CD4-positive, alpha-beta T cell treated with Interleukin-1 beta for 1 hour (primary cell): ENCODE measurements at regions not wholly inside any gene's neighbourhood (a gene's known extent, or its start where the extent isn't known, plus 50 kb on each side); places are given as distances from the start of the nearest gene placed in this dataset.

Experiments
- DNase-seq, 2 donors: peaks; one replicate each; pipeline ENCODE4 v3.0.0-alpha.2; 2020 to 2022

- DNase-seq: no peak
Observed at GRCh38 chr10:128885573-128886555, 581.2 kb upstream of the MGMT start.

- DNase-seq: no peak
Observed at GRCh38 chr10:128887856-128888255, 579.2 kb upstream of the MGMT start.

GRCh38 chr10:128892005-128892404 is 575.0 kb upstream of the MGMT start:
- DNase-seq: no peak

GRCh38 chr10:128894641-128895040 is 572.4 kb upstream of the MGMT start:
- DNase-seq: no peak

DNA sequence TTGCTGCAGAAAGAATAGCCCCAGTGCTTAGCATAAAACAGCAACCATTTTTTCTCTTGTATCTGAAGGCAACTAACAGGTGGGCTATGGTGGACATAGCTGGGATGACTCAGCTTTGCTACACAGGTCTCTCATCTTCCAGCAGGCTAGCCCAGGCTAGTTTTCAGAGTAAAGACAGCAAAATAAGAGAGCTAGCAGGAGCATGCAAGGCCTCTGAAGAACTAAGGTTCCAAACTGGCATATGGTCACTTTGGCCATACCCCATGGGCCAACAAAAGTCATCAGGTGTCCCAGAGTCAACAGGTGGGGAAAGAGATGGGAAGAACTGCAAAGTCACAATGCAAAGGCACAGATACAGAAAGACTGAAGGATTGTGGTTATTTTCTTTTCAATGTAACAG is 571.6 kb upstream of the MGMT start:
- no peak for DNase-seq

DNA sequence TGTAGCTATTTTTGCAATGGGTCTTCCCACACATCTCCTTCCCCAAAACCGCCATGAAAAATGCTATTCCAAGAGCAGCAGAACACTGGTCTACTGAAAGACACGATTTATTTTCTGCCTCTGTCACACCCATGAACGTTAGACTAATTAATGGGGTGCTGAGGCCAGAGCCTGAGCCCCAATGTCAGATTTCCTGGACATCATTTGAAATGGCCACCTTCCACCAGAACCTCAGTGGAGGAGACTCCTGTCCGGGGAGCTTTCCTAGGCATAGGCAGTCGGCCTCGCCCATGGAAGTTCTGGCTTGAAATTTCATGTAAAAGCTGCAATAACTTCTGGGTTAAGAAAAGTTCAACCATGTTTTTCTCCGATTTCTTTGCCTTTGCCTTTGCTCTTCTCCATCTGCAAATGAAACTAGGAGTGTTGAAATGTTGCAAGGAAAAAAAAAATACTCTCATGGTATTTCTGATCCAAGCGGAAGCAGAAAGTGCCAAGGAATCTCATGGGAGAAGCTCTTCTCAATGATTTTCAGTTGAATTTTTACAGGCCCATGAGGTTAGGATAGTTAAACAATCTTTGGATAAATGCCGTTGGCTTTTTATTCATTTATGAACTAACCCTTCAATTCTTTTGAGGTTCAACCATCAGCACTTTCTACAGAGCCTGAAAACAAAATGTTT is 570.8 kb upstream of the MGMT start:
- DNase-seq: no peak

GRCh38 chr10:128896963-128897362 is 570.1 kb upstream of the MGMT start:
- DNase-seq: no peak

- DNase-seq: no peak
Observed at GRCh38 chr10:128897401-128898129, 569.5 kb upstream of the MGMT start.

- no peak for DNase-seq
Observed at GRCh38 chr10:128898133-128898915, 568.7 kb upstream of the MGMT start.

DNA sequence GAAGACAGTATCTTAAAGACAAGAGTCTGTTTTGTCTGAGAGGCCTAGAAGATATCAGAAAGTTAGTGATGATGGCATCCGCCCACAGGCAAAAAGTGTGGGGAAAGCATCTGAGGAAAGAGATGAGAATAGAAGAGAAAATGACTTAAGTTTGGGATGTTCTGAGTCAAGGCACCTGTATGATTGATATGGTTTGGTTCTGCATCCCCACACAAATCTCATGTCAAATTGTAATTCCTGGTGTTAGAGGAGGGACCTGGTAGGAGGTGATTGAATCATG is 568.2 kb upstream of the MGMT start:
- no peak for DNase-seq

- no peak for DNase-seq
Observed at GRCh38 chr10:128900456-128900855, 566.6 kb upstream of the MGMT start.

DNA sequence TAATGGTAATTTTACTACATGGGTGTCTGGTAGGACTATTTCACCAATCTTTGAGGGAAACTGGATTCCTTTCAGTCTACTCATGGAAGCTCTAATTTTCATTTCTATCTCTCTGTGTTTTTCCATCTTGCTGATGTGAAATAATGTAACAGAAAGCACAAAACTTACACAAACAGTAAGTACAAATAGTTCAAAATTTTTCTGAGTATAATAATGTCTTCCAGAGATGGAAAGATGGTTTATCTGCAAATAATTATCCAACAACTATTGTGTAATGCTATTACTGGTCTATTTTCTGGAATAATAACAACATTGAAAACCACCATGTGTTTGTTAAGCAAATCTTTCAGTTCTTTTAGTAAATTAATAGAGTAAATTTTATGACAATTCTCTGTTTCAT is 565.8 kb upstream of the MGMT start:
- no peak for DNase-seq

DNA sequence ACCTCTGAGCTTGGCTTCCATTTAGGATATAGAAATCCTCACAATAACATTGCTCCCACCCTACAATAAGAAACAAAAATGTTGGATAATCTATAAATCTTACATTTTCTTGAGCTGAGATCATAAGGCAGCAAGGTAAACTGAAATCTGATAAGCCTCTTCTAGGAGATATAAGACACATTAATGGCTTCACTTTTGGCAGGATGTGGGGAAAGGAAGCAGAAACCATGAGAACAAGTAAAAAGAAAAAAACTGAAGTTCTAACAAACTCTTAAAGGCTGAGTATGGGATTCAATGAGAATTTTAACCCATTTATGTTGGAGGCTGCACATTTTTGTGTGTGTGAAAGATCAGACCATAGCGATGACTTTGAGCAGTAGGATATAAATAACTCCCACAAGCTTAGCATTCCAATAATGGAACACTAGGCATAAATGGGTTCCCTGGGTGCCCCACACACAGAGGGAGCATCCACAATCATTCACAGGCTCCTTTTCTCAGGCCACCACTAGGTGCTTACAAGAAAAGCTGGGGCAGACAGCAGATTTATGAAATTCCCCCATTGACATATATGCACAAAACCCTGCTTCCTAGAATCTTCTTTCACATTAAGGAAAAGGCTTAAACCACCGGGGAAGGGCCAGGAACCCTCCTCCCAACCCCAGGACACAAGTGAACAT is 564.9 kb upstream of the MGMT start:
- no peak for DNase-seq

DNA sequence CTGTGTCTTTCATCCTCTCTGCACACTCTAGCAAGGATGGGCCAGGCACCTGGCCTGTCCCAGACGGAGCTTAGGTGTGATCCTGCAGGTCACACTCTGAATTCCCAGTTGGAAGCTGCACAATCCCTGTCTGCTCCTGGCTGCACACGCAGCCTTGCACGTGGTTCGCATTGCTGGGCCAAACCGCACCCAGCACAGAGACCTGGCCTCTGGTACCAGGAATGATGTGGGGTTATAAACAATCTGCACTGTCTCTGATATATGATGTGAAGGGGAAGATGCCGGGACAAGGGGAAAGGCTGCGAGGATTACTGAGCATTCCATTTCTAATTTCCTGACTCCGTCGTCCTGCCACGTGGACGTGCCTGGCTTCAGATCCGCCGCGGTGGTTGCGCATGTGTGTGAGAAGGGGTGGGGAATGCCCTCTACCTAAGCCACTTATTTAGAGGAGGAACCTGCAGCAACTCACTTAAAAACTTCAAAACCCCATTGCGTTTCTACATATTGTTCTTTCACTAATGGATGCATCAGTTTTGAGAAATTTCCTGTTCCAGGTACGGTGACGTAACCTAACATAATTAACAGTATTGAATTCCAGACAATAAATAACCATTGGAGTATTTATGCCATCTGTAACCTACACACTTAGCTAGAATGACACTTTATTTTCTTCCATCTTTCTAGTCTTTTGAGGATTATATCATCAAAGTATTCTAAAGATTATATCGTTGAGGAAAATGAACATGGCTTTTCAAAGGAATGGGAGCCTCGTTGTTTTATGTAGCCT is 559.7 kb upstream of the MGMT start:
- DNase-seq: no peak

DNA sequence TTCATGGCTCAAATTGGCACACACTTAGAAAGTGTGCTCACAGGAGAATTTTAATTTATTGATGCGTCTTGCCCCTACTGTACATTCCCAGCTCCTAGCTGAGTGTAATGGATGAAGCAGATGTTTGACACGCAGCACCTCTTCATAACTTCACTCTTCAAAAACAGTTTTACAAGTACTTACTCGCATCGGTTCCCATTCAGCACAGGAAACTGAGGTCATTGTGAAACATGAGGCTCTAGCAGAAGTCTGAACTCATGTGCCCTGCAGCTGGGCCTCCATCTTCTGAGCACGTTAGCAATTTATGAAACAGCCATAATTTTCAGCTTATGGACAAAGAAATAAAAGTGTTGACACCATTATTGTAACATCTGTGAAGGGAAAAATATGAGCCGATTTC is 558.9 kb upstream of the MGMT start:
- no peak for DNase-seq

GRCh38 chr10:128908499-128908898 is 558.5 kb upstream of the MGMT start:
- no peak for DNase-seq

GRCh38 chr10:128912568-128913311 is 554.3 kb upstream of the MGMT start:
- no peak for DNase-seq

GRCh38 chr10:128914681-128915080 is 552.4 kb upstream of the MGMT start:
- no peak for DNase-seq

DNA sequence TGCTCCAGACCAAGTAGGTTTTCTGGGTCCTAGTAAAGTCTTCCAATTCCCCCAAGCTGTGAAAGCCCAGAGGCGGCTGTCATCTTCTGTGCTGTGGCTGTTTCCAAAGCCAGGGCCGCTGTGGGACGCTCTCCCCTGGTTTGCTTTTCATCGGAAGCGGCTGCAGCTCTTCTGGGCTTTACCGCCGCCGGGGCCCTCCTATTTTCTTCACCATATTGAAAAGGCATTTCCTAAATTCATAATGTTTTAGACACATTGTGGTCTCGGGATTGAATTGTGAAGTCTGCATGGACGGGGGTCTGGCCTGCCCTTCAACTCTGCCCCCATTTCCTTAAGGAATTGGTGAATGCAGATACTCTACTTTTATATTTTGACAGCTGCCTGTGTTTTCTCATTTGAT is 551.4 kb upstream of the MGMT start:
- no peak for DNase-seq

DNA sequence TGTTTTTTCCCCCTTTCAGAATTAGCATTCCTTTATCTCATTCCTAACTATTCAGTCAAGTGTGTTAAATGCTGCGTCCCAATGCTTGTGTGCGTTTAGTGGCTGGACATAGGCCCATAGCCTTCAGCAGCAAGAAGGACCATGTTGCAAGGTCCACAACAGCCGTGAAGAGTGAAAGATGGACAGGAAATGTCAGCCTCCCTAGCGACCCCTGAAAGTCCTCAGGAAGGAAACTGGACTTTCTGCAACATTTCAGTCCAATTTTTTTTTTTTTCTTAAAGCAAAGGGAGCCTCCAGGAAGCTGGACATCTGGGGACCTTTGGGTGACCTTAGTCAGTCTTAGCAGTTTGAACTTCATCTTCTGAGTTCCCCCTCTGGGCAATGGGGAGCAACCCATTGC is 550.7 kb upstream of the MGMT start:
- no peak for DNase-seq
